ENCODE measurements at regions not wholly inside any gene's neighbourhood (a gene's known extent, or its start where the extent isn't known, plus 50 kb on each side); places are given as distances from the start of the nearest gene placed in this dataset.

DNA sequence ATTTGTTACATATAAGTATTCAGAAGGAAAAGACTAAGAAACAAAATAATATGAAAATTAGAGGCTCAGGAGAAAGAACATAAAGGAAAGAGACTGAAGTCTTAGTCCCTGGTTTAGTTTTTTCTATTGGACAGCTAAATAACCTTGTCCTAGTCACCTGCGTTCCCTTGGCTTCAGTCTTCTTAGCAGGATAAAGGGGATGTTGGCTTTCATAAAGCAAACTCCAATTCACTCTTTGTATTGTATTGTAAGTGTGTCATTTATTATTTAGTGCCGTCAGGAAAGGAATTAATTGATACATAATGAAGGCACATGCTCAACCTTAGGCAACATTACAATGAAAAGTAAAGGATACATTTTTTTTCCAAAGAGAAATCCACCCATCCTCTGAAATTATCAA lies 190.3 kb upstream of the PPFIA2 start:
- TF ChIP-seq SP1 (IDR thresholded peaks at IDR 0.05): no peak
- TF ChIP-seq JUND (IDR thresholded peaks at IDR 0.05): no peak
- TF ChIP-seq, protein P1, sequence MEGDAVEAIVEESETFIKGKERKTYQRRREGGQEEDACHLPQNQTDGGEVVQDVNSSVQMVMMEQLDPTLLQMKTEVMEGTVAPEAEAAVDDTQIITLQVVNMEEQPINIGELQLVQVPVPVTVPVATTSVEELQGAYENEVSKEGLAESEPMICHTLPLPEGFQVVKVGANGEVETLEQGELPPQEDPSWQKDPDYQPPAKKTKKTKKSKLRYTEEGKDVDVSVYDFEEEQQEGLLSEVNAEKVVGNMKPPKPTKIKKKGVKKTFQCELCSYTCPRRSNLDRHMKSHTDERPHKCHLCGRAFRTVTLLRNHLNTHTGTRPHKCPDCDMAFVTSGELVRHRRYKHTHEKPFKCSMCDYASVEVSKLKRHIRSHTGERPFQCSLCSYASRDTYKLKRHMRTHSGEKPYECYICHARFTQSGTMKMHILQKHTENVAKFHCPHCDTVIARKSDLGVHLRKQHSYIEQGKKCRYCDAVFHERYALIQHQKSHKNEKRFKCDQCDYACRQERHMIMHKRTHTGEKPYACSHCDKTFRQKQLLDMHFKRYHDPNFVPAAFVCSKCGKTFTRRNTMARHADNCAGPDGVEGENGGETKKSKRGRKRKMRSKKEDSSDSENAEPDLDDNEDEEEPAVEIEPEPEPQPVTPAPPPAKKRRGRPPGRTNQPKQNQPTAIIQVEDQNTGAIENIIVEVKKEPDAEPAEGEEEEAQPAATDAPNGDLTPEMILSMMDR (IDR thresholded peaks at IDR 0.05; ENCODE audit: low read depth, low read length, missing input control): no peak
- TF ChIP-seq, protein P2, sequence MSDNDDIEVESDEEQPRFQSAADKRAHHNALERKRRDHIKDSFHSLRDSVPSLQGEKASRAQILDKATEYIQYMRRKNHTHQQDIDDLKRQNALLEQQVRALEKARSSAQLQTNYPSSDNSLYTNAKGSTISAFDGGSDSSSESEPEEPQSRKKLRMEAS (IDR thresholded peaks at IDR 0.05): no peak
- no peak for TF ChIP-seq RAD21 (IDR thresholded peaks at IDR 0.05)
- TF ChIP-seq TAF1 (conservative IDR thresholded peaks at IDR 0.05): no peak
- TF ChIP-seq, protein P3, sequence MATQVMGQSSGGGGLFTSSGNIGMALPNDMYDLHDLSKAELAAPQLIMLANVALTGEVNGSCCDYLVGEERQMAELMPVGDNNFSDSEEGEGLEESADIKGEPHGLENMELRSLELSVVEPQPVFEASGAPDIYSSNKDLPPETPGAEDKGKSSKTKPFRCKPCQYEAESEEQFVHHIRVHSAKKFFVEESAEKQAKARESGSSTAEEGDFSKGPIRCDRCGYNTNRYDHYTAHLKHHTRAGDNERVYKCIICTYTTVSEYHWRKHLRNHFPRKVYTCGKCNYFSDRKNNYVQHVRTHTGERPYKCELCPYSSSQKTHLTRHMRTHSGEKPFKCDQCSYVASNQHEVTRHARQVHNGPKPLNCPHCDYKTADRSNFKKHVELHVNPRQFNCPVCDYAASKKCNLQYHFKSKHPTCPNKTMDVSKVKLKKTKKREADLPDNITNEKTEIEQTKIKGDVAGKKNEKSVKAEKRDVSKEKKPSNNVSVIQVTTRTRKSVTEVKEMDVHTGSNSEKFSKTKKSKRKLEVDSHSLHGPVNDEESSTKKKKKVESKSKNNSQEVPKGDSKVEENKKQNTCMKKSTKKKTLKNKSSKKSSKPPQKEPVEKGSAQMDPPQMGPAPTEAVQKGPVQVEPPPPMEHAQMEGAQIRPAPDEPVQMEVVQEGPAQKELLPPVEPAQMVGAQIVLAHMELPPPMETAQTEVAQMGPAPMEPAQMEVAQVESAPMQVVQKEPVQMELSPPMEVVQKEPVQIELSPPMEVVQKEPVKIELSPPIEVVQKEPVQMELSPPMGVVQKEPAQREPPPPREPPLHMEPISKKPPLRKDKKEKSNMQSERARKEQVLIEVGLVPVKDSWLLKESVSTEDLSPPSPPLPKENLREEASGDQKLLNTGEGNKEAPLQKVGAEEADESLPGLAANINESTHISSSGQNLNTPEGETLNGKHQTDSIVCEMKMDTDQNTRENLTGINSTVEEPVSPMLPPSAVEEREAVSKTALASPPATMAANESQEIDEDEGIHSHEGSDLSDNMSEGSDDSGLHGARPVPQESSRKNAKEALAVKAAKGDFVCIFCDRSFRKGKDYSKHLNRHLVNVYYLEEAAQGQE (IDR thresholded peaks at IDR 0.05): no peak
- TF ChIP-seq, protein P4, sequence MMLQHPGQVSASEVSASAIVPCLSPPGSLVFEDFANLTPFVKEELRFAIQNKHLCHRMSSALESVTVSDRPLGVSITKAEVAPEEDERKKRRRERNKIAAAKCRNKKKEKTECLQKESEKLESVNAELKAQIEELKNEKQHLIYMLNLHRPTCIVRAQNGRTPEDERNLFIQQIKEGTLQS (IDR thresholded peaks at IDR 0.05): no peak
- TF ChIP-seq GABPA (IDR thresholded peaks at IDR 0.05 in 1 of 2, conservative IDR thresholded peaks at IDR 0.05 in 1 of 2): no peak
- TF ChIP-seq YY1 (IDR thresholded peaks at IDR 0.05): no peak
